ENCODE measurements at regions not wholly inside any gene's neighbourhood (a gene's known extent, or its start where the extent isn't known, plus 50 kb on each side); places are given as distances from the start of the nearest gene placed in this dataset.

- TF ChIP-seq JUND (IDR thresholded peaks at IDR 0.05) (no peak), CTCF (IDR thresholded peaks at IDR 0.05; ENCODE audit: low read depth, low read length, missing input control) (no peak), FOXA1 (IDR thresholded peaks at IDR 0.05) (no peak), MAX (IDR thresholded peaks at IDR 0.05) (no peak)
These were observed 420.3 kb upstream of the CFAP20DC start for GRCh38 chr3:59469948-59470723.
